Amniotic stem cell (primary cell): ENCODE measurements at regions not wholly inside any gene's neighbourhood (a gene's known extent, or its start where the extent isn't known, plus 50 kb on each side); places are given as distances from the start of the nearest gene placed in this dataset.

Experiments
- DNase-seq: peaks from one replicate; lab custom pipeline; 2025; lab: John Stamatoyannopoulos, UW

DNA sequence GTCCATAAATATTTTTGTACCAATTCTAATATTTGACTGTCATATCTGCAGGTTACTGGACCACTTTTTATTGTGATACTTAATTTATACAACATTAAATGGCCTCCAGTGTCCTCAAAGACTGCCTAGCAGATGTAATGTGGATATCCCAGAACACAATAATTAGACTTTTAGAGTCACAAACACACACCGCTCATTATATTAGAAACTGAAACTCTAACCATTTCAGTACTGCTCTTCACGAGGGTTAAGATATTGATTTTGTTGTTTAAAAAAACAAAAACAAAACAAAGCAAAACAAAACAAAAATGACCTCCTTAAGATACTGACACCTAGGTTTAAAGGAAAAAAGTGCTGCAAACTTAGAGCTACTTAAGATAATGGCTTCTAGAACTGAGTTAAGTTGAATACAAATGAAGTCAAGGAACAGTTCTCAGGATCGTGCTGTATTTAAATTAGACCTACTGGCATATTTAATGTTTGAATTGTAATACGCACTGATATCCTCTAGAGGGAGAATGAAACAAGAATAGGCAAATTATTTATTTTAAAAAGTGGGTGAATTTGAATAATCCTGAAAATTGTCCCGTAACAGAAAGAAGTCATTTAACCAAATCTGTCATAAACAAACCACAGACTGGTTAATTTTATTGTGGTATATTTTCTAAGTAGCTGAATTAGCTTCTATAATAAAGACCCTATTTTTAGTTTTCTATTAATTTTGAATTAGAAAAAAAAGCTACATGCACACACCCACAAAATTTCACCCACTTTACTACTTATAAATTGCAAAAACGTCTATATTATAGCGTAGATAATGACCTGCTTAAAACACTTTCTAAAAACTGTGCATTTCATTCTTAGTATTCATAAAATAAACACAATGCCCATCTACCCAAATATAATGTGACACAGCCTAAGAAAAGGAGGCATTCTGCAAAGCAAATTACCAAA lies 395.2 kb upstream of the DCN start:
- DNase-seq = no peak

DNA sequence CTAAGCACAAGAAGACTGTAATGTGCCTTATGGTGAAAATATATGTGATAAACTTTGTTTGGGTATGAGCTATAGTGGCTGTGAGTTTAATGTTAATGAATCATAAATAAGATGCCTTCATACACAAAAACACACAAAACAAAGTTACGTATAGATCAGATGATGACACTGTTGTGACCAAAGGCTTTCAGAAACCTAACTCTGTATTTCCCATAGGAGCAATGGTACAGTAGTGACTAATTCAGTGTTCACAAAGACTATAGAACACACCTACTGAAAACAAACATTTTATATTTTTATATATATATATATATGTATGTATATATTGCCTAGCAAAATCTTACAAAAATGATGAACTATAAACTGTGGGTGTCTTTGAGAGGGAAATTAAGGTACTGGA lies 393.8 kb upstream of the DCN start:
- DNase-seq = no peak

DNA sequence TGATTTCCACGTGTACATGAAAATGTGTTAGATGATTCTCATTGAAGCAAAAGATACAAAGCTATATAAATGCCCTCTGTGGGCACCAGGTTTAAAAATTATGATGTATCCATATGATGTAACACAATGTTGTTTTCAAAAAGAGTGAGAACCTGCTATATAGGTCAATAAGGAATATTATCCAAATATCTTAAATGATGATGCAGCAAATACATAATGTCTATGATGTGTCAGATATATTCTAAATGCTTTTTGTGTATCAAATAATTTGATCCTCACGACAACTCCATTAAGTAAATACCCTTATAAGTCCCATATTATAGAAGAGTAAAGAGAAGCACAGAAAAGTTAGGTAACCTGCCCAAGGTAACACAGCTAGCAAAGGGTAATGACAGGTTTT lies 393.0 kb upstream of the DCN start:
- no peak for DNase-seq

DNA sequence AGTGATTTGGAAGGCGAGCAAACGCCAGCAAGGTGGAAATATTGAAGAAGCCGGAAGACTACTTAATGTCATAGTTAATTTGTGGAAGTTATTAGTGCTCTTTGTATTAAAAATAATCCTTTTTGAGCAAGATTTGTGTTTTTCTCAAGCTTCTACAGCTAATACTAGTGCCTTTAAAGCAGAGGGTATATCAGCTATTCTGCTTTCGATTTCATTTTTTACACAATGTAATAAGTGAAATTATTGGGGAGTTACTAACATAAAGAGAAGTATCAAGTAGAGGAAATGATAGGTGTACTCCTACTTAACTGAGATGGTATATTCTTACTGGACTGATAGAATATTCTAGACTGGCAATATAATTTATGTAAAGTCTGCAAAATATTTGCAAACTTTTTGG lies 392.4 kb upstream of the DCN start:
- DNase-seq = no peak

DNA sequence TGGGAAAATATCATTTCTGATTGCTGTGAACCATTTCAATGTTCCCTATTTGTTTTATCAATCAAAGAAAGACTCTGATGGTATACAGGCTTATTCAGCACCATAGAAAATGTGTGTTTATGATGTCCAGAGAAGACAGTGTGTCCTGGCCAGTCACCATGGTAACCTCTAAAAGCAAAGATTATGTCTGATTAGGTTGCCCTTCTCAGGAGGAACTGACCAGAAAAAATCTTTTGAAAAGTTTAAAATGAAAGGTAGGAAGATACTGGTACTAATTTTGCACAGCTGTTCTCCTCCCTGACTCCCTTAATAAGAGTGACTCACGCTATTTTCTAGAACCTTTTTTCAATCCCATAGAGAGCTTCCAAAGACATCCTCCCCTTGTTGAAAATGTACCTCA lies 391.8 kb upstream of the DCN start:
- no peak for DNase-seq

- DNase-seq = no peak
Observed at GRCh38 chr12:91572869-91573268, 390.3 kb upstream of the DCN start.

- no peak for DNase-seq
Observed at GRCh38 chr12:91567100-91567485, 384.5 kb upstream of the DCN start.

DNA sequence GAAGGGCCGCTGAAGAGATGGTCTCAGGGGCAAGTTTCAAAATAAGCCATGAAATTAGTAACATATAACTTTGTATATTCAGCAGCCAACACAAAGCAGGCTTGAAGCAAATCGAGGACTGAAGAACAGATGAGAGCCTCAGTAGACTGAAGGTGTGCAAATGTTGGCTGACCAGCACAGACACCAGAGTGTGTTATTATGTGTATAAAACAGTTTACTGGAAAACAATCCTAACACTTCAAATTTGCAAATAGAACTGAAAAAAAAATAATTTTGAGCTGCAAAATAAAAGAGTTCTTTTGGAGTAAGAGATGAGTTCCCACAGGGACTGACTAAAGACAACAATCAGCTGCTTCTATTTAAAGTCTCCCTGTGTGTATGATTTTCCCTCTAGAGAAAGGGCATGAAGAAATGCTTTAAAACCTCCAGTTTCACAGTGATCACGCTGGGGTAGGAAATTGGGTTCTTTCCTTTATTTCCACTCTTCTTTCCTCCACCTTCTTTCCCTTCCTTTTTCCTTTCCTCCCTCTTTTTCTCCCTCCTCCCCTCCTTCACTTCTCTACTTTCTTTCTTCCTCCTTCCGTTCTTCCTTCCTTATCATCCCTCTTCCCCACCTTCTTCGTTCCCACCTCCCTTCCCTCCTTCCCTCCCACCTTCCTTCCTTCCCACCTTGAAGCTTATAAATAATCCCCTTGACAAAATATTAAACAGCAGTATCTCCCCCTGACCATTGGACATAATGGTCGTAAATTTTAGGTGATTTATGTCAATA lies 383.9 kb upstream of the DCN start:
- DNase-seq = no peak

GRCh38 chr12:91565846-91566245 lies 383.2 kb upstream of the DCN start:
- no peak for DNase-seq

DNA sequence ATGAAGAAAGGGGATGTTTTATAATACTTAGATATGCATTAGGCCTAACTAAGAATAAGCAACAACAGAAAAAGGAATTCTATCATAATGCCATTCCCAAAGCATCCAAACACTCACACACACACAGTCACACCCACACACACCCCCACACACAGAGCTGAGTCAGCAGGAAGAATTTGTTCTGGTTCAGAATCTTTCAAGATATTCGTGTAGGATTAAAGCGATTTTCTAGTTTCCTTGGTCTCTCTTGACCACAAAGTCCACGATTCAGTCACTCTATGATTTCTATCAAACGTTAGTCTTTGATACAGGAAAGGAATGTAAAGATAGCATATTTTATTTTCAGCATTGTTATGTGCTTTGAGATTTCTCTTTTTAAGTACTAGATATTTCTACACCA lies 382.6 kb upstream of the DCN start:
- DNase-seq = peak; percentile 19

DNA sequence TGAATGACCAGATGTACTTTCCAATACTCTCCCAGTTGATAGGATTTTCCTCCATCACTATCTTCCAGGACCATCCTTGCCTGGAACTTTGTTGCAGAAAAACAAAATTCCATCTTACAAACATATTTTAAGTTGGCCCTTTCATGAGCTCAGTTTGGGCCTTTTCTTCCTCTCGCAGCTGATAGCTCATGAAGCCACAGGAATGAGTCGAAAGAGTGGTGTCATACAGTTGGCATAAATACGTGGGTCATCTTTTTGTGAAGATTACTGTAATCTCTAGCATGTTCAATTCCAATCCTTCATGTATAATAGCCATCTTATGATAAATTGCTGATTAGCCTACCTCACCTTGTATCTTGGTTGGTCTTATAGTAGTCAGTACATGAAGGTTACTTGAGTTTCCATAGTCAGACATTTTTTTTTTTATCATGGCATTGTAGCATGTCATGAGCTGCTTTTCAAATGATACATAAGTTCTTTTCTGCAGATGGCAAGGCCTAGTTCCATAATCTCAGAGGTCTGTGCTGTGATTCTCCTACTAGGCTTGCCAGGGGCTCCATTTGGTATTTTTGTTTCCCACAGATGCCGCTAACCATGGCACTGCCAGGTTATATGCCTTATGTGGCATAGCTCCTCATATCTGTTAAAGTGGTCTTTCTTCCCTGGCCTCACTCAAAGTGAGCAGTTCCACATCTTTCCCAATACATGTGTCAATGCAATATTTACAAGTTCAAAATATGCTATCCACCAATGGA lies 380.6 kb upstream of the DCN start:
- DNase-seq = no peak

DNA sequence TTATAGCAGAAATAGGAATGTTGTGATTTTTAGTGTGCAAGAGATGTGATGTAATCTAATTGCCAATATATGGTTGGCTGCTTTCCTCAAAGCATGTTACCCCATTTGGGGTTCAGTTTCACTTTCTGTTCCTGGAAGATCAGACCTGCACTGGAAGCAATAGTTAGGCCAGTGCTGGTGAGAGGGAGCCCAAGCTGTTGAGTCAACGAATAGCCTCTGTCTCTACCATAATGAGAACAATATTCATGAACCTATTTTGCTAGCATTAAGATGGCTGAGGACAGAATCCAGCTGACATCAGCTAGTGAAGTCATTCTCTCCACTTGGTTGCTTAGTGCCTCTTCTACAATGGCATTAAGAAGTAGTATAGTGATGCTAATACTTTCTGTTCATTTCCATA lies 379.9 kb upstream of the DCN start:
- DNase-seq = no peak

GRCh38 chr12:91561958-91562325 lies 379.3 kb upstream of the DCN start:
- no peak for DNase-seq

GRCh38 chr12:91561301-91561957 lies 378.8 kb upstream of the DCN start:
- DNase-seq = no peak

GRCh38 chr12:91556909-91557308 lies 374.3 kb upstream of the DCN start:
- no peak for DNase-seq

DNA sequence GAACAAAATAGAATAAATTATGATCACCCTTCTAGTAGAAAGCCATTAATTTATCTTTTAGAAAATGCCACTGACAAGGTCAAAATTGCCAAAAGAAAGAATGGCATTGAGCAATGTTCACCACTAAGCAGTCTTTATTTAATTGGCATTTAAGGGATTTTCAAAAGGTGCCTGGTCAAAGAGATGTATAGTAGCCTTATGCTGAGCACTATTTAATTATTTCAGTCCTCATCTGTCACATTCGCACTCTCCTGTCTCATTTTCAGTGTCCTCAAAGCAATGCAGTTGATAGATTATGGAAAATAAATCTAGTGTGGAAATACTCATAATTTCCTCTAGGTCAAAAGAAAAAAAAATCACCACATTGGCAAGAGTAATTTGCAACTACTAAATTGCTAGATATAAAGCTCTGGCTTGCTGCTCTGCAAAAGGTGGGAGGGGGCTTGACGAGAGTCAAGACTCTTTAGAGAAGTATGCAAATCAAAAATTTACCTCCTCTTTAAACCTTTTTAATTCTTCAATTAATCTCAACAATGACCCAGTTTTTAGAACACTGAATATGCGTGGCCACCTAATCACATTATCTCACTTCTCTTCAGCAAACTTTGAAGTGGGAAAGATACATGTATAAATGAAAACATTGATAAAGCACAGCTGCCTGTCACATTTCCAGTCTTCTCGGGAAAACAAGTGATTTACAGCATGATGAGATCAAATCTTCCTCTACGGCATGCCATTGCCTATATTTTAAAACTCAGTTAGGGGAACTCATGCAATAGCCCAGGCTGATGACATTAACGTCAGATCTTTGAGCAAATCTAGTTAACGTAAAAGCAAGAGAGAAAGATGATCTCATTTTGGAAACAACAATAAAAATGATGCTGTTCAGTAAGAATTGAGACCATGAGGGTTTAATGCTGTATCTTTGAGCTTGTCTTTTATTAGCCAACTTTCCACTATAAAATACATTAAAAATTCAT lies 373.1 kb upstream of the DCN start:
- no peak for DNase-seq

DNA sequence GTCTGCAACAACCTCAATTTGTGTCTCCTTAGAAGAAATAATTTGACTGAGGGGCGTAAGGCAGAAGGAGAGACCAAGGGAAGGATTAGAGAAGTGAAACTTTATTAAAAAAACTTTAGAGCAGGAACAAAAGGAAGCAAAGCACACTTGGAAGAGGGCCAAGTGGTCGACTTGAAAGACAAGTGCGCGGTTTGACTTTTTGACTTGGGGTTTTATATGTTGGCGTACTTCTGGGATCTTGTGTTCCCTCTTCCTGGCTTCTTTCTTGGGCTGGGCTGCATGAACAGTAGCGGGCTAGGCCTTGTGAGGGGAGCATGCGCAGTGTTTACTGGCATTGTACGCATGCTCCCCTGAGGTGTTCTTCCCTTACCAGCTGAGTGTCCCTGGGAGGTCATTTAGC lies 369.3 kb upstream of the DCN start:
- no peak for DNase-seq

DNA sequence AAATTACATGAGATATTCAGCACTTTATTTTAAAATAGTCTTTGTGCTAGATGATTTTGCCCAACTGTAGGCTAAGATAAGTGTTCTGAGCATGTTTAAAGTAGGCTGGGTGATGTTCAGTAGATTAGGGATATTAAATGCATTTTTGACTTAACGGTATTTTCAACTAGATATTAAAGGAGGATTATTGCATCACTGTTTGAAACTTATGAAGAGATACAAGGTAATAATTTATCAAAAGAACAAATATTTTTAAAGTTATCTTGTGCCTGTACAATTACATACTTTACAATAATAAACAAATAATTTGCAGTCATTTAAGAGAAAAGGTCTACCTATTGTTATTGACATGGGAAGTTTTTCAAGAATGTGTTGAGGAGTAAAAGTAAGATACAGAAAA lies 368.6 kb upstream of the DCN start:
- DNase-seq = no peak

DNA sequence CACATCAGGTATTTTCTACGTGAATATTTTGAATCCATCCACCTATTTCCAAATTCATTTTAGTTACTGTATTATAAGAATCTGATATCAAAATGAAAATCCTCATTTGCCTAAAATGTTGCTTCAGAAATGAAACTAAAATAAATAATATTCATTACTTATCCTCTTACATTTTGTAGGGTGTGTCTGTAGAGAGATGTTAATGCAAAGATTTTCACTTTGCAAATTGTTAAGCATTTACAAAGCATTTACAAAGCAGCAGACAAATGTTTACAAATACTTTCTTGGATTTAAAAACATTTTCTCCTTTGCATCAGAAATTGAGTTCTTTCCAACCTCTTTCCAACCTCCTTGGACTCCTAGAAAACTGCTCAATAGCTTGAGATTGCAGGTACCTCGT lies 360.0 kb upstream of the DCN start:
- DNase-seq = no peak

DNA sequence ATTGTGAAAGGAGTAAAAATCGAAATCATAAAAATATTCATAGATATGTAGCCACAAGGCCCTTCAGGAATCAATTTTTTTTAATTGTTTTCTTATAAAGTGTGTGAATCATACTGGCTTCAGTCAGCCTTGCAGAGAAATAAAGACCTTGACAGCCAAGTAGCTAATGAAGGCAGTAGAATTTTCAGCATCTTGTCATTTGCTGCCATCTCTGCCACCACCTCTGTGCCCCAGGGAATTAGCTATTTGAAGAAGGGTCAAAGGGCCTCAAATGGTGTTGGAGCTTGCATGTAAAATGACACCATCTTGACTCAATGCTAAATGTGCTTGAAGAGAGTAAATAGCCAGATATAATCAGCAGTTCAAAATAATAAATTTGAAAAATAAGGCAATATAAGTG lies 359.4 kb upstream of the DCN start:
- no peak for DNase-seq

DNA sequence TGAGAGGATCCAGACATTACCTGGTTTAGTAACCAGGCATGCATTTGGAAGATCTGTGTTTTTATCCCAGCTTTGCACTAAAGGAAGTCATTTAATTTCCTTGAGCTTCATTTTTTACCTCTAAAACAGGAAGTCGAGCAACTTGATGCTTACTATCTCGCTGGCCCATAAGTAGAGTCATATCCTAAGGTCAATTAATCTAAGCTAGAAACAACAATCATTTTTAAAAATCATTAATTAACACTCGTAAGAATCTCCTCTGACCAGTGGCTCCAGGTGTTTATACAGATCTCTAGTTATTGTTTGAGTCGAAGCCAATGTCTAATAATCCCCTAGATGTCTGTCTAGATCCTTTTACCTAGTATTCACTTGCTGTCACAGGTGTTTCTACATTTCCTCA lies 355.8 kb upstream of the DCN start:
- no peak for DNase-seq
